ENCODE measurements at regions not wholly inside any gene's neighbourhood (a gene's known extent, or its start where the extent isn't known, plus 50 kb on each side); places are given as distances from the start of the nearest gene placed in this dataset.

- TF ChIP-seq REST (IDR thresholded peaks at IDR 0.05; ENCODE audit: low read depth, low read length) (no peak), SIX5 (IDR thresholded peaks at IDR 0.05; ENCODE audit: low read depth, low read length, severe bottlenecking) (no peak), CHD4 (IDR thresholded peaks at IDR 0.05) (no peak), HSF1 (IDR thresholded peaks at IDR 0.05; ENCODE audit: low read depth, low read length) (no peak)
Observed at GRCh38 chr5:136703036-136703435, 337.7 kb upstream of the TRPC7 start (continued).

GRCh38 chr5:136701191-136701590, 335.8 kb upstream of the TRPC7 start:
- Histone ChIP-seq H3K9ac (ENCODE audit: control insufficient read depth, insufficient read depth, low read length) (no peak overlapping the region), H3K36me3 (ENCODE audit: control insufficient read depth in 2 of 2, insufficient read depth in 2 of 2, low read length in 1 of 2) (no peaks in the 10 kb centered on the region), H3K9me3 (replicated peaks; ENCODE audit: control insufficient read depth, insufficient read depth, low read length) (no peaks in the 10 kb centered on the region), H3K27me3 (replicated peaks in 1 of 2; ENCODE audit: control insufficient read depth in 2 of 2, insufficient read depth in 2 of 2, low read length in 1 of 2) (peaks cover 0 to 4% of the 10 kb centered on the region in 2 experiments; a peak in 2 of 4 replicates), H4K20me1 (ENCODE audit: control insufficient read depth, insufficient read depth) (no peaks in the 10 kb centered on the region), H3K4me2 (ENCODE audit: control insufficient read depth, insufficient read depth) (no peak overlapping the region), H2AFZ (ENCODE audit: control insufficient read depth, low read depth, low read length) (no peak overlapping the region), H3K79me2 (ENCODE audit: control insufficient read depth, insufficient read depth, low read length) (no peaks in the 10 kb centered on the region), H3K27ac (ENCODE audit: control insufficient read depth, insufficient read depth) (no peak overlapping the region), H3K4me3 (no peak overlapping the region), H3K4me1 (ENCODE audit: control insufficient read depth, insufficient read depth, low read length) (no peaks in the 10 kb centered on the region)
- intact Hi-C loops (cut with micrococcal nuclease; ENCODE audit: unreplicated experiment) (no loop called here), in situ Hi-C loops (cut with MboI) (no loop called here)
- ATAC-seq = no peak
- no TSS peak for BruUV-seq (replicated peaks)
- DNase-seq (ENCODE audit: low read depth, low spot score) = no peak
- 94% methylated on average over 1 of the region's 1 CpG for WGBS (ENCODE audit: insufficient coverage, insufficient replicate concordance, low lambda C conversion rate, missing lambda C conversion rate)
- FAIRE-seq = no peak
- ChIA-PET RAD21 (ENCODE audit: unreplicated experiment) (no interaction called here), POLR2A (no interaction called here), SMC1A (ENCODE audit: uncharacterized antibody, unreplicated experiment) (no interaction called here), CTCF (interaction anchor here (1.1 kb wide), 1 partner anchor 68 kb away, joined by 3 read pairs; no protein-coding TSS in a partner anchor)
- TF ChIP-seq BRCA1 (IDR thresholded peaks at IDR 0.05; ENCODE audit: low read depth, low read length) (no peak), EGR1 (IDR thresholded peaks at IDR 0.05; ENCODE audit: borderline replicate concordance in 1 of 2, low read depth in 2 of 2, low read length in 2 of 2) (no peak), MLLT1 (IDR thresholded peaks at IDR 0.05) (no peak), CTCF (IDR thresholded peaks at IDR 0.05 in 2 of 3, conservative IDR thresholded peaks at IDR 0.05 in 1 of 3; ENCODE audit: control insufficient read depth in 2 of 3, extremely low read depth in 1 of 3, insufficient read depth in 1 of 3, low read depth in 3 of 3, low read length in 3 of 3) (no peak), BHLHE40 (IDR thresholded peaks at IDR 0.05; ENCODE audit: borderline replicate concordance in 1 of 2, low read depth in 2 of 2, low read length in 1 of 2) (no peak), CHD2 (IDR thresholded peaks at IDR 0.05; ENCODE audit: borderline replicate concordance, low read depth, low read length) (no peak), FOXM1 (IDR thresholded peaks at IDR 0.05; ENCODE audit: low read depth, low read length) (no peak), KAT2A (conservative IDR thresholded peaks at IDR 0.05; ENCODE audit: control insufficient read depth, low read depth, low read length) (no peak), HDAC2 (IDR thresholded peaks at IDR 0.05) (no peak), STAT1 (conservative IDR thresholded peaks at IDR 0.05) (no peak), RCOR1 (conservative IDR thresholded peaks at IDR 0.05; ENCODE audit: low read depth, low read length) (no peak), NR2F1 (conservative IDR thresholded peaks at IDR 0.05) (no peak)

Measured in GM12878 (cell line).